ENCODE measurements at regions not wholly inside any gene's neighbourhood (a gene's known extent, or its start where the extent isn't known, plus 50 kb on each side); places are given as distances from the start of the nearest gene placed in this dataset.

- H3K9me3 ChIP-seq, result no peaks in the 10 kb centered on the region
- H3K4me2 ChIP-seq, result no peak overlapping the region
- no peaks in the 10 kb centered on the region for H3K4me1 ChIP-seq
- FAIRE-seq (no peak), ATAC-seq (no peak), DNase-seq (ENCODE audit: low read depth in 1 of 2, low spot score in 1 of 2) (no peak)
- TF ChIP-seq PBX3 (IDR thresholded peaks at IDR 0.05), result no peak
- no peak for TF ChIP-seq FOSL2 (IDR thresholded peaks at IDR 0.05)
- TF ChIP-seq FOSL2 (CRISPR knock-in tag; IDR thresholded peaks at IDR 0.05), result no peak
- no peak for TF ChIP-seq JUNB (IDR thresholded peaks at IDR 0.05)
- TF ChIP-seq SMC3 (IDR thresholded peaks at IDR 0.05), result no peak
- no peak for TF ChIP-seq TP53 (CRISPR knock-in tag; IDR thresholded peaks at IDR 0.05)
- TF ChIP-seq RAD21 (conservative IDR thresholded peaks at IDR 0.05 in 1 of 2, IDR thresholded peaks at IDR 0.05 in 1 of 2), result no peak
- no peak for TF ChIP-seq FOSB (CRISPR knock-in tag; IDR thresholded peaks at IDR 0.05)
- TF ChIP-seq ZC3H11A (IDR thresholded peaks at IDR 0.05), result no peak
- TF ChIP-seq EHF (CRISPR knock-in tag; IDR thresholded peaks at IDR 0.05), result no peak
- CTCF ChIA-PET, result interaction anchor here (1.2 kb wide), 1 partner anchor 79 kb away, joined by 3 read pairs; no protein-coding TSS in a partner anchor
- WGBS (ENCODE audit: missing lambda C conversion rate), result 74% methylated on average over 13 of the region's 13 CpGs
- H3K4me3 ChIP-seq, result no peak overlapping the region
- POLR2A ChIA-PET, result no interaction called here
- no peak overlapping the region for H3K27ac ChIP-seq
Measured at GRCh38 chr2:236396818-236397350, 132.7 kb upstream of the ASB18 start.

- H3K9me3 ChIP-seq, result no peaks in the 10 kb centered on the region
- ChIA-PET POLR2A (no interaction called here), CTCF (interaction anchor here (1.0 to 1.2 kb wide), 2 partner anchors 17 to 80 kb away, joined by 3 read pairs; no protein-coding TSS in a partner anchor)
- WGBS (ENCODE audit: missing lambda C conversion rate), result 34% methylated on average over 4 of the region's 4 CpGs
- no peak overlapping the region for H3K27ac ChIP-seq
- FAIRE-seq, result no peak
- DNase-seq (ENCODE audit: low read depth in 1 of 2, low spot score in 1 of 2), result no peak
- H3K4me3 ChIP-seq, result no peak overlapping the region
- H3K4me1 ChIP-seq, result no peaks in the 10 kb centered on the region
- ATAC-seq, result no peak
- TF ChIP-seq FOXS1 (CRISPR knock-in tag; IDR thresholded peaks at IDR 0.05) (no peak), CTCF (IDR thresholded peaks at IDR 0.05) (no peak), CBX2 (IDR thresholded peaks at IDR 0.05; ENCODE audit: borderline replicate concordance, low read depth) (no peak), BHLHE40 (IDR thresholded peaks at IDR 0.05; ENCODE audit: low read depth, low read length) (no peak), PHF8 (IDR thresholded peaks at IDR 0.05; ENCODE audit: borderline replicate concordance, low read depth) (no peak), RARB (CRISPR knock-in tag; IDR thresholded peaks at IDR 0.05) (no peak), JUNB (IDR thresholded peaks at IDR 0.05) (no peak), SREBF2 (IDR thresholded peaks at IDR 0.05) (no peak)
- TF ChIP-seq, protein P1, sequence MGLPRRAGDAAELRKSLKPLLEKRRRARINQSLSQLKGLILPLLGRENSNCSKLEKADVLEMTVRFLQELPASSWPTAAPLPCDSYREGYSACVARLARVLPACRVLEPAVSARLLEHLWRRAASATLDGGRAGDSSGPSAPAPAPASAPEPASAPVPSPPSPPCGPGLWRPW (IDR thresholded peaks at IDR 0.05), result no peak
- no peak overlapping the region for H3K4me2 ChIP-seq
Measured at GRCh38 chr2:236397681-236398080, 133.5 kb upstream of the ASB18 start.

- DNase-seq (ENCODE audit: low read depth in 1 of 2, low spot score in 1 of 2) (no peak), FAIRE-seq (no peak), ATAC-seq (no peak)
- ChIA-PET CTCF (no interaction called here), POLR2A (no interaction called here)
- Histone ChIP-seq H3K4me1 (no peaks in the 10 kb centered on the region), H3K4me2 (no peak overlapping the region), H3K27ac (no peak overlapping the region), H3K9me3 (no peaks in the 10 kb centered on the region), H3K4me3 (no peak overlapping the region)
- 71% methylated on average over 15 of the region's 15 CpGs for WGBS (ENCODE audit: missing lambda C conversion rate)
- TF ChIP-seq HOXA7 (CRISPR knock-in tag; IDR thresholded peaks at IDR 0.05) (no peak), MYC (IDR thresholded peaks at IDR 0.05; ENCODE audit: borderline replicate concordance, low read length) (no peak), RCOR1 (IDR thresholded peaks at IDR 0.05; ENCODE audit: low read depth, low read length) (no peak), CEBPB (IDR thresholded peaks at IDR 0.05) (no peak), RNF2 (IDR thresholded peaks at IDR 0.05; ENCODE audit: borderline replicate concordance, low read depth) (no peak), EHMT2 (IDR thresholded peaks at IDR 0.05; ENCODE audit: low read depth) (no peak), SMC3 (IDR thresholded peaks at IDR 0.05) (no peak), ESRRA (IDR thresholded peaks at IDR 0.05; ENCODE audit: borderline replicate concordance, low read length) (no peak), ZC3H11A (IDR thresholded peaks at IDR 0.05) (no peak), FOSL2 (IDR thresholded peaks at IDR 0.05) (no peak), FOSL2 (CRISPR knock-in tag; IDR thresholded peaks at IDR 0.05) (no peak), HEYL (CRISPR knock-in tag; IDR thresholded peaks at IDR 0.05) (no peak), MAFK (IDR thresholded peaks at IDR 0.05; ENCODE audit: partially characterized antibody) (no peak)
- TF ChIP-seq, protein P2, sequence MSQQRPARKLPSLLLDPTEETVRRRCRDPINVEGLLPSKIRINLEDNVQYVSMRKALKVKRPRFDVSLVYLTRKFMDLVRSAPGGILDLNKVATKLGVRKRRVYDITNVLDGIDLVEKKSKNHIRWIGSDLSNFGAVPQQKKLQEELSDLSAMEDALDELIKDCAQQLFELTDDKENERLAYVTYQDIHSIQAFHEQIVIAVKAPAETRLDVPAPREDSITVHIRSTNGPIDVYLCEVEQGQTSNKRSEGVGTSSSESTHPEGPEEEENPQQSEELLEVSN (IDR thresholded peaks at IDR 0.05; ENCODE audit: borderline replicate concordance, low read depth), result no peak
- TF ChIP-seq, protein P3, sequence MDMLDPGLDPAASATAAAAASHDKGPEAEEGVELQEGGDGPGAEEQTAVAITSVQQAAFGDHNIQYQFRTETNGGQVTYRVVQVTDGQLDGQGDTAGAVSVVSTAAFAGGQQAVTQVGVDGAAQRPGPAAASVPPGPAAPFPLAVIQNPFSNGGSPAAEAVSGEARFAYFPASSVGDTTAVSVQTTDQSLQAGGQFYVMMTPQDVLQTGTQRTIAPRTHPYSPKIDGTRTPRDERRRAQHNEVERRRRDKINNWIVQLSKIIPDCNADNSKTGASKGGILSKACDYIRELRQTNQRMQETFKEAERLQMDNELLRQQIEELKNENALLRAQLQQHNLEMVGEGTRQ (IDR thresholded peaks at IDR 0.05), result no peak
- TF ChIP-seq, protein P4, sequence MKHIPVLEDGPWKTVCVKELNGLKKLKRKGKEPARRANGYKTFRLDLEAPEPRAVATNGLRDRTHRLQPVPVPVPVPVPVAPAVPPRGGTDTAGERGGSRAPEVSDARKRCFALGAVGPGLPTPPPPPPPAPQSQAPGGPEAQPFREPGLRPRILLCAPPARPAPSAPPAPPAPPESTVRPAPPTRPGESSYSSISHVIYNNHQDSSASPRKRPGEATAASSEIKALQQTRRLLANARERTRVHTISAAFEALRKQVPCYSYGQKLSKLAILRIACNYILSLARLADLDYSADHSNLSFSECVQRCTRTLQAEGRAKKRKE (CRISPR knock-in tag; IDR thresholded peaks at IDR 0.05; ENCODE audit: low read depth), result no peak
Measured at GRCh38 chr2:236399409-236399808, 135.2 kb upstream of the ASB18 start.
